Stimulated activated CD8-positive, alpha-beta memory T cell treated with anti-CD3 and anti-CD28 coated beads, Interleukin-15, amount 100 ng/mL, for 24 hours (primary cell): ENCODE measurements at regions not wholly inside any gene's neighbourhood (a gene's known extent, or its start where the extent isn't known, plus 50 kb on each side); places are given as distances from the start of the nearest gene placed in this dataset.

Experiments used
- DNase-seq: peaks from one replicate; pipeline ENCODE4 v3.0.0-alpha.2; 2020; ENCODE audit warnings: low read depth

GRCh38 chr7:32346253-32346652 is 143.9 kb downstream of the LSM5 start:
- no peak for DNase-seq

DNA sequence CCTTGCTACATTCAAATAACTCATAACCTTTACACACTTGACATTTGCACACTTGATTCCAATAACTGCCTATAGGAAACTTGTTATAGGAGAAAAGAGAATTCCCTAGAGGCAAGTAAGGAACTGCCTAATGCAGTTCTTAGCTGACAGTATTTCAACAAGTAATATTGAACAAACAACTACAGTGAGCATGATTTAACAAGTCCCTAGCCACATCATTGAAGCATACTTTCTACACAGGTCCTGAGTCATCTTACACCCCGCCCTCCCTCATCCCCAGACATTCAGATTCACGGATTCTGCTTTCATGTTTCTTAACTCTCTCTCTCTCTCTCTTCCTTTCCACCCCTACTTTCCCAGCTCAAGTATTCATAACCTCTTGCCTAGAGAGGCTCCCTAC is 153.5 kb downstream of the LSM5 start:
- DNase-seq, result no peak

DNA sequence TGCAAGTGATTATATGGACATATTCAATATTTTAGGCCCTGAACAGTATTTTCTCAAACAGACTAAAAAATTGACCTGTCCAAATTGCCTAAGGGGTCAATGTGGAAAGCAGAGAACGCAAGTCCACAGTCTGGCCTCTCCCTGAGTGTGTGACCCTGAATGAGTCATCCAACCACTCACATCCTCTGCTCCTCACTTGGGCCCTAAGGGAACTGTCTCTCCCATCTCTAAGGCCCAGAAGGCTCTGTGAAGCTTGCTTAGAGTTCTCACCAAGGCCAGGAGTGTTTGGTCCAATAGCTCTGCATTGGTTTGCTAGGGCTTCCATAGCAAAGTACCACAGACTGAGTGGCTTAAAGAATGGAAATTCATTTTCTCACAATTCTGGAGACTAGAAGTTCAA is 155.1 kb downstream of the LSM5 start:
- DNase-seq, result no peak

GRCh38 chr7:32330602-32331001 is 159.6 kb downstream of the LSM5 start:
- no peak for DNase-seq

DNA sequence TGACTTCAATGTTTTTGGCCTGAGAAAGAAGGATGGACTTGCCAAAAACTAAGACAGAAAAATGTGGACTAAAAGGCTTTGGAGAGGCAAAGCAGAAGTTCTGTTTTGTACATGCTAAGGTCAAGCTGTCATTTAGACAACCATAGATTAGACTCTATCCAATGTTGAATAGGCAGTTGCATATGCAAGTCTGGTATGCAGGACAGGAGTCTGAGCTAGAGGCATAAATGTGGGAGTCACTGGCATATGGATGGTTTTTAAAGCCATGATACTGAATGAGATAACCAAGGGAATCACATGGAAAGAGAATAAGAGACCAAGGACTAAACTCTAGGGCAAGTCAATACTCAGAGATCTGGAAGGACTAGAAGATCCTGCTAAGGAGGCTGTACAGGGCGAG is 164.1 kb downstream of the LSM5 start:
- no peak for DNase-seq

- DNase-seq, result no peak
Measured at GRCh38 chr7:32323712-32324111, 166.5 kb downstream of the LSM5 start.

GRCh38 chr7:32319012-32319382 is 171.2 kb downstream of the LSM5 start:
- DNase-seq, result no peak

- no peak for DNase-seq
Measured at GRCh38 chr7:32318300-32319011, 171.7 kb downstream of the LSM5 start.

DNA sequence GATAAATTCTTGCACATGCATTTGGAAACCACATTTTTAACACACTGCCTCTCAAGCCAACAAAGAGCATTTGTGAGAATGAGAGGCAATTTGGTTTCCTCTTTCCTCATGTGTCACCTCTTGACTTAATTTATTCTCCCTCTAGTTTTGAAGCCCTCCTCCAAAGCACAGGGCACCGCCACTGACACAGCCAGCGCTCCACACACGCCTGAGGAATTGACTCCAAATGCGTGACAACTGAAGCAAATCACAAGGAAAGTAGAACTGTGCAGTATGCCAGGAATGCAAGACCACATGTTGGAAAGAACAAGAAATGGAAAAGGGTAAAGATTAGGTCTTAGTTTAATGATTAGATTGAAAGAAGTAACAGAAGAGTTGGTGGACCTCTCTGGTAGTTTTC is 173.3 kb downstream of the LSM5 start:
- no peak for DNase-seq

GRCh38 chr7:32314761-32315160 is 175.4 kb downstream of the LSM5 start:
- DNase-seq, result no peak

DNA sequence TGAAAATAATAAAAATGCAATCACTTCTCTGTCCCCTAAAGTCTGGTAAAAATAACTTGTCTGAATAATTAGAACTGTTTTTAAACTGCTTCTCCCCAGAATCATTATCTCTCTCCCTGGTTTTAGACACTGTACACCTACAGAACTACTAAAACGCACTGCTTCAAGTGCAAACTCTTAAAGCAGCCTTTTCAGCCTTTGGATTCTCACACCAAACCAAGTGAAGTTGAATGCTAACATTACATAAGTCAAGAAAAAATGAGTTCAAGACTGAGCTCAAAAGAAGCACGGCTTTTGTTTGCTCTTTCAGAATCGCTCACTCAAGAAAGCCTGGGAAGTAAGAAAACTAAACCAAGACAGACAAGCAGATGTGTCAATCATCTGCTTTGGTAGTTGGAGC is 188.8 kb downstream of the LSM5 start:
- DNase-seq, result no peak

- DNase-seq, result no peak
Measured at GRCh38 chr7:32299133-32299702, 191.0 kb downstream of the LSM5 start.

DNA sequence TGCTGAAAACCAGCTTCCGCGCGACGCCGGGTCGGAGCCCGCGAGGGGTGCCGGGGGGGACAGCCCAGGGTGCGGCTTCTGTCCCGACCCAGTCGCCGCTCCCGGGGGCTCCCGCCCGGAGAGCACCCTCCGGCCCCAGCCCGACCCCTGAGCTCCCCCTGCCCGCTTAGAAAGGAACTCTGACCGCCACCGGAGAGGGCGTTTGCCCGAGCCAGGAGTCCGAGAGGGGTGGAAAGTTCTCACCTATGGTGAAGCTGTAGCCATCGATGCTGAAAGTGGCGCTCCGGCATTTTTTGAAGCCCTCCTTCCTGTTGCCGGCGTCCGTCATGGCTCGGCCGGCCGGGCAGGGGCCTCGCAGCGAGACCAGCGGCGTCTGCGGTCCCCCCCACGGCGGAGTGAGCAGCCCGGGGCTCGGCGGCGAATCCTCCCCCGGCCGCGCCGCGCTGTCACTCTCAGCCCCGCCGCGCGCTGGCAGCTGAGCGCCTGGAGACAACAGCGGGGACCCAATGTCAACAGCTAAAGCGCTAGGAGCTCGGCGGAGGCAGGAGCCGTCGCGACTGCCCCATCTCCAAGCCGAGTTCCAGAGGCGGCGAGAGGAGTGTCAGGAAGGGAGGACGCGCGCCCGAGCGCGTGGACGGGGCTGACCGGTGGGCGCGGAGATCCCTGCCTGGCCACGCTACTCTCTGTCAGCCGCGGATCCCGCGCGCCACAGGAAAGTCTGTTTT is 191.6 kb downstream of the LSM5 start:
- DNase-seq, result no peak

DNA sequence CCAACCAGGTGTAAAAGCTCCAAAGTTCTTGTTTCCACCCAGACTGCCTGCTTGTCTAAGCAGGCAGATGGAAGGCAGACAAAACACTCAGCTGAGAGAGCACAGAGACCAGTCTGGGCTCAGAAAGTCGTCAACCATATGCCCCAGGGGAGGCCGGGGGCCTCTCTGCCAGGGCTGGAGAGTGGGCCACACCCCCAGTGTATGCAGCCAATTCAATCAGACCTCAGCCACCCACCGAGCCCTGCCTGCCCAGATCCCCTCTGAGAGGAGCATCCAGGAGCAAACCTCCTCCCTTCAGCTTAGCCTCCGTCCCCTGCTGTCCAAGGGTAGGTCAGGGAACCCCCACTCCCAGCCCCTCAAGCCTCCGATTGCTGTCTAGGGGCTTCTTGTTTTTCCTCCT is 196.3 kb downstream of the LSM5 start:
- no peak for DNase-seq

GRCh38 chr7:32289651-32290414 is 200.3 kb downstream of the LSM5 start:
- no peak for DNase-seq

GRCh38 chr7:32285698-32286097 is 204.5 kb downstream of the LSM5 start:
- no peak for DNase-seq

- no peak for DNase-seq
Measured at GRCh38 chr7:32283546-32283945, 206.6 kb downstream of the LSM5 start.

- DNase-seq, result no peak
Measured at GRCh38 chr7:32279500-32279899, 209.3 kb upstream of the PDE1C start.

DNA sequence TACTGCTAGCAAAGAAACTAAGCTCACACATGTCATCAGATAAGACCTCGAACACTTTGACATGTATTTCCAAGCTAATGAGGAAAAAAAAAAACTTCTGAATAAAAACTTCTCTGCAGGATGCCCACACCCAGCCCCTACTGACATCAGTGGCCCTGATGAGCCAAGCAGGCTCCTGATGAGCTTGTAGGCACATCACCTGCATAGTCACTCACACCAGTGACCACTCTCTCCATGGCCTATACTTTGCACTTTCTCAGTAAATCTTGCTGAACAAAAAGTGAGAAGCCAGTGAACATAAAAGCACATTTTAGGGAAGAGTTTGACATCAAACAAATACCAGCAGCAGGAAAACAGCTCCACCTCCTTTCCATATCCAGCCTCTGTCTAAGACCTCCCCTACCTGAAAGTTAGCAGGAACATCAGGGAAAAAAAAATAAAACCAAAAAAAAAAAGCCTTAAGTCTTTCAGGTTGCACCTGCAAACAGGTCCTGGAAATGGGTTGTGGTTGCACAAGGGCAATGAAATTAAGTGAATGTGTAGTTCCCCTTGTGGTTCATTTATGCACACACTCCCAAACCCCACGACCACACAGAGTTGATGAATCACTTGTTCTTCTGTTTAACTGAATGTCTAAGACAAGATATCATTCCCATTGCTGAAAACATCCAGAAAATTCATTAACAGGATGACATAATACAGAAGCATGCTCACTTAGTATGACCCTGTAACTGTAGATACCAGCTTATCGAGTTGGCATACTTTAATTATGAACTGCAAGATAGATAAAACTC is 205.2 kb upstream of the PDE1C start:
- no peak for DNase-seq

GRCh38 chr7:32273297-32273696 is 203.1 kb upstream of the PDE1C start:
- no peak for DNase-seq

GRCh38 chr7:32266932-32267475 is 196.8 kb upstream of the PDE1C start:
- no peak for DNase-seq
